Fibroblast of skin of left biceps (primary cell): ENCODE measurements at regions not wholly inside any gene's neighbourhood (a gene's known extent, or its start where the extent isn't known, plus 50 kb on each side); places are given as distances from the start of the nearest gene placed in this dataset.

Source experiments
- DNase-seq, 2 experiments: peaks; one replicate each; pipeline ENCODE4 v3.0.0-alpha.2; 2013; ENCODE audit warnings: low read depth in 2 of 2

DNA sequence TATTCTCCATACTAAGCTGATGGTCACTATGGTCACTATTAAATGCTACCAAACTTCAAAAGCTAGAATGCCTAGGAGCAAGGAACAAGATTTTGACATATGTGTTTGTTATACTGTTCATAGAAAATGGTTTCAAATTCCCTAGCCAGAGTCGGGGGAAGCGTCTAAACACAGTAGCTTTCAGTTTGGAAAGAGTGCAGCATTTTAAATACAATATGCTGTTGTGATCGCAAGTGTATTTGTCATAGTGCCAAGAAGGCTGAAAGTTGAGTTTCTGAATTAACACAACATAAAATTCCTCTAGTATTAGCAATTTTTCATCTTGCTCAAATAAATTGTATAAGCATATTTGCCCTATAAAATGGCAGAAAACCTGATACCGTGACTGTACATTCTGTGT, 280.4 kb downstream of the ZNF608 start:
- DNase-seq: no peak

- no peak for DNase-seq
Measured at GRCh38 chr5:124463851-124464250, 282.6 kb downstream of the ZNF608 start.

- DNase-seq: no peak
Measured at GRCh38 chr5:124462751-124463150, 283.7 kb downstream of the ZNF608 start.

DNA sequence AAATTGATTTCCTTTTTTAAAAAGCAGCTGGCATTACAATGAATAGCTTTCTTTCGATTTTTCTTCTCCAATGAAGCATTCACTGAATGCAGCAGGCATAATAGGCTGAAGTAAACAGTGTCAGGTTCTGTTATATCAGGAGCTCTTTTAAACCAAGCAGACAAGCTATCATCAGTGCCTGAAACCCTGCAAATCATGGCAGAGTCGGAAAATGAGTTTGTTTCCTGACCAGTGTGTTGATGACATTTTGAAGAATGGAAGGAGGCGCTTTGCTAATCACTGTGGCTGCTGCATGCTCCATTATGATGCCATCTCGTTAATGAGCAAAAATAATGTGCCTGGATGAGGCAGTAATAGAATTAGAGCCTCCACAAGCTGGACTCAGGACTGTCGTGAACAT, 284.5 kb downstream of the ZNF608 start:
- DNase-seq: no peak

DNA sequence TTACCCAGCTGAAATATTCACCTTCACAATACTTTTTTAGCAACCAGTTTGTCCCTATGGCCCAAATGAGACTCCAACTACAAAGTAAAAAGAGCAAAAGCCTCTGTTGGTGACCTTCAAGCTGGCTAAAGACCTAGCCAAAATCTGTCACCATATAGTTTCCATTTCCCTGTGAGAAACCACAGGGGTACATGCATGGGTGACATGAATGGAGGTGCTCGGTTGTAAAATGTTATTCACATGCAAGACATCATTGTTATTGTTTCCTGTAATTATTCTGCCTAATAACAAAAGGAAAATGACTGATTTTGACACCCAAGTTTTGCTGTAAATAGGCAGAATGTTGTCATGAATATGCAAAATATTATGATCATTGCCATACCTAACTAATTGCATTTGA, 285.3 kb downstream of the ZNF608 start:
- no peak for DNase-seq

DNA sequence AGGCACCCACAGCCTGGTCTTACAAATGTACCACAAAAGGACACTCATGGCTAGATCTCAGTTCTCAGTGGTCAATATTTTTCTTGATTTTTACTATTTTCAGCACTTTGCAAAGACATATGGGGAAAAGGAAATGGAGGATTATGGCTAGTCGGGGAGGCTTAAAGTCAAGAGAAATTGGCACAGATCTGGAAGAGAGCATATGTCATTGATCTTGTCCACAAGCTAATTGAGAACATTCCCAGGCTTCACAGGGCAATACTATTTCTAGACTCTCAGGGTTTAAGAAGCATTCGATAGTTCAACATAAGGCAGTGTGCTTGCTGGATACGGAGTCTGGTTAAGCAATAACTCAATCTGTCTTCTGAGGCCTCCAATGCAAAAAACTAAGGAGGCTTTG, 285.8 kb downstream of the ZNF608 start:
- peak in 1 of 2 experiments; percentile 21 for DNase-seq

- no peak for DNase-seq
Measured at GRCh38 chr5:124459984-124460383, 286.5 kb downstream of the ZNF608 start.

- DNase-seq: no peak
Measured at GRCh38 chr5:124457901-124458300, 288.5 kb downstream of the ZNF608 start.

DNA sequence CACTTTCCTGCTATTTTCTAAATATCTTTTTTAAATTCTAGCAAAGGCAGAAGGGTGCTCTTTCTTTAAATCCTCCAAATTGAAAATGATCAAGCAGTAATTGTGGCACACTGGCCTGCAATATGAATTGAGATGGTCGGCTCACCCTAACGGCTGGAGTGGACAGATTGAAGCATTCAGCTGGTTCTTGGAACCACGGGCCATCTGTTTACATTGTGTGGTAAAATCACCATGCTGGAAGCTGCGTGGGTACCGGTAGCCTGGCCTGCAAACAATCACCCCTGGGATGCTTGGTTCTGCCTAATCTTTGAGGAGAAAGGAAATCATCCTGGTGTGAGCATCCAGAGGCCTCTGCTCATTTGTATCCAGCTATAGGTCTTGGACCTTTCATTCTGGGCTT, 289.3 kb downstream of the ZNF608 start:
- DNase-seq: no peak

GRCh38 chr5:124456249-124456648, 290.2 kb downstream of the ZNF608 start:
- peak; percentile 71 to 74 for DNase-seq

GRCh38 chr5:124454081-124454480, 292.4 kb downstream of the ZNF608 start:
- no peak for DNase-seq

GRCh38 chr5:124453221-124454051, 293.0 kb downstream of the ZNF608 start:
- peak; percentile 47 to 67 for DNase-seq

DNA sequence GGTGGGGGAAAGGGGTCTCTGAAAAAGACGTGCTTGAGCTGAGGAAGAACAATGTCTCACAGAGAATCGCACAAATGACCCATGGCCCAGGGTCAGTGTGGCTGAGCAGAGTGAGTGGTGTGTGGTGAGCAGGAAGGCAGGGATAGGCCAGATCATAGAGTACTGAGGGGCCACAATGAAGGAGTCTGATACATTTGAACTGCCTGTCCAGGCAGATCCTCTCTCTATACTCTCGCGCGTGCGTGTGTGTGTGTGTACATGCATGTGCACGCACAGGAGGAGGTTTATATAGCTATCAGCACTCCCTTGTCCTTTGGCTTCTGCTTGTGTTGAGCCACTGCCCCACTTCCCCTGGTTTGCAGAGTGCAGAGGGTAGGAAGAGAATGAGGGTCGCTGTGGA, 294.0 kb downstream of the ZNF608 start:
- no peak for DNase-seq

DNA sequence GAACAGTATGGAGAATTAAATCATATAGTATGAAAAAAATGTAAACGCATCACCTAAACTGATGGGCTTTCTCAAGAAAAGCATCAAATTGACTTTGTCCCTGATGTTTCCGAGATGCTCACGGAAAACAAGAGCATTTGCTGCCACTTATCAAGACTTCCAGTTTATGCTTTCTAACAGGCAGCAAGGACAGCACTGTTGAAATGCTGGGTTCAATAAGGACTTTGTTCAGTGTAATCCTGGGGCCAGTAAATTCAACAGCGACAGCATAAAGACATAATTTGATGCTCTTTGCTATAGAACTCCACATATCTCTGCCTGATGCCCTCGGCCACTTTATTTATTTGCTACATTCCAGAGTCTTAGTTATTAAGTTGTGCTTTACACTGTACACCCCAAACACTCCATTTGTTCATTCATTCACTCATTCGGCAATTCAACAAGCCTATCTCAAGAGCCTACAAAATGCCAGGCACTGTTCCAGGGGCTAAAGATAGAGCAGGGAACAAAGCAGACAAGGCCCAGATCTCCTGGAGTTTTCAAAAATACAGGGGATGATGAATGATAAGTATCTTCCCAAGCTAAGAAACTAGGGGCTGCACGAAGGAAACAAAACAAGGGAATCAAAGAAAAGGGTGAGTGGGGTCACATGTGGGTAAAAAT, 294.6 kb downstream of the ZNF608 start:
- DNase-seq: no peak

- no peak for DNase-seq
Measured at GRCh38 chr5:124446120-124446519, 300.3 kb downstream of the ZNF608 start.

DNA sequence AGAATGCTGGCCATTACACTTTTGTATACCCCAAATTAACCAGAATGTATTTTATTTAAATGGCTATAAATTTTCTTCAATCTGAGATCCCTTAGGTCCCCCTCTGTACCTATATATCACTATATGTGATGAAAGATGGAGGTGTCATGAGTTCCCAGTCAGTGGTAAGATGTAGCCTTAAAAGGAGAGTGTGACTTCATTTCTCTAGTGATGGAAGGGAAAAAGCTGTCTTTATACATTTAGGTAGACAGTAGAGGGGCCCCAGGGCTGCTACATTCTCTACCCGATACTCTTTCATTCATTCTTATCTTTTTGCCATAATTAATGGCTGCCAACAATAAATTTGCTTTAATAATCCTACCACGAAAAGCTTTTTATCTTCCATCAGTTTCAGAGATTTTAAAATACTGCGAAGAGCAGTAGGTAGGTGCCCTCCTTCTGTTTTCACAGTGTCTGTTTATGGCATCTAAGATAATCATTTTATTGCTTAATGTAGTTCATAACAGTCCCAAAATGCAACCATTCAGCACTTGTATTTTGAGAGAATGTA, 301.3 kb downstream of the ZNF608 start:
- no peak for DNase-seq

DNA sequence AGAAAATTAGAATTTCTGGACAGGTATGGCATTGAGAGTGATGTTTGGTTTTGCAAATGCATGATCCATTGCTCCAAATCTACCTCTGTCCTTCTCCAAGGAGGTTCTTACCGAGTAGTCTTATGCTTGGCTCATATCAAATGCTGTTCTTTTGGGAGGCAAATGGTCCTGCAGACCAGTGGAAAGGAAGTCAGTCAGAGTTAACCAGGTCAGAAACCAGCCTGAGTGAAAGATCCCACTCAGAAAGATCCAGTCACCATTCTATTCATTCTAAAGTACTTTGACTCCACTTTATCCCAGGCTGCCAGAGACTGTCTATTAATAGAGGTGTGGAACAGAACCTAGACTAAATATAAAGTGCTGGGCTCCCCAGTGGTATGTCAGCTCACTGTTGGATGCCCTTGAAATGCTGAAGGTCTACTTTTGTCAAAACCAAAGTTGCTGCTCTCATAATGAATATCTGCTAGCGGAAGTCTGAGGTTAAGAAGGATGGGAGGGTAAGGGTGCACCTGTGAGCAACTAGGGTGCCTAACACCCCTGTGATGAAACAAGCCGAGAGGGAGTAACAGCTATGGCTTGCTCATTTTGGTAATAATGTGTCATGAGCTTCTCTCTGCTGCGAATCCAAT, 302.2 kb downstream of the ZNF608 start:
- no peak for DNase-seq

GRCh38 chr5:124440471-124440870, 306.0 kb downstream of the ZNF608 start:
- DNase-seq: no peak

- no peak for DNase-seq
Measured at GRCh38 chr5:124439609-124440008, 306.8 kb downstream of the ZNF608 start.

GRCh38 chr5:124438903-124439281, 307.5 kb downstream of the ZNF608 start:
- DNase-seq: no peak

DNA sequence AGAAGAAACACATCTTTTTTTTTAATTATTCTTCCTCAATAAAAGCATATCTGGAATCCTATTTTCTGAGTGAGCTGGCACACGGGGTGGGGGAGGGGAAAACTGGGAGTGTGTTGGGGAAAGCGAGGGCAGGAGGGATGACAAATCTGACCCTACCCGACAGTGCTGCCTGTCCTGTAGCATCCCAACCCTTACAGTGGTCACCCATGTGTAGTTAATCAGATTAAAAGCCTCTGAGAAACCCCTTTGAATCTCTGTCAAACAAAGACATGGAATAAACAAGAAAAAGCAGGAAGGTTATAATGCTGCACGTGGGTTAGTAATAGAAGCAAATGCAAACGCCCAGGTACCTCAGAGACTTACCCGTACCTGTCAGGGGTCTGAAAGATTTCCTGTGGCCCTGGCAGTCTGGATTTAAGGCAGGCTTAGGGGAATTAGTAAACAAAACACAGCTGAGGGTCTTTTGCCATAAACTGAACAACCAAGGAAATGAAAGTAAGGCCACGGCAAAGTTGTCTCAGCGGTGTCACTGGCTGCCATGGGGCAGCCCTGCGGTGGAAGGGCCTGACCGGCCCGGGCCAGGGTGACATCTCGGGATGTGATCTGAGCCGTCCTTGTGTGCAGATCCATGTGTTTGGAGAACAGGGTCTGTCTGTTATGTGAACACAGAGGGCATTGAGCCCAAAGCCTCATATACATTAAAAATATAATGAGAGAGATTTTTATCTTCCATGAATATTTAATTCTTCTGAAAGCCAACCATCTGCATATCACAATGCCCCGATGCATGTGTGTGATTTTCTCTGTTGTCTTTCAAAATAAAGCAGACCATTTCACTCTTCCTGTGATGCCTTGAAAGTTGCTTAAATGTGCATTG, 308.2 kb downstream of the ZNF608 start:
- DNase-seq: no peak

- DNase-seq: no peak
Measured at GRCh38 chr5:124436294-124436693, 310.1 kb downstream of the ZNF608 start.
